CD4-positive, alpha-beta T cell treated with Interferon alpha-2 for 1 hour (primary cell): ENCODE measurements at regions not wholly inside any gene's neighbourhood (a gene's known extent, or its start where the extent isn't known, plus 50 kb on each side); places are given as distances from the start of the nearest gene placed in this dataset.

Experiments used
- DNase-seq, 2 donors: peaks; one replicate each; pipeline ENCODE4 v3.0.0-alpha.2; 2020 to 2022

DNA sequence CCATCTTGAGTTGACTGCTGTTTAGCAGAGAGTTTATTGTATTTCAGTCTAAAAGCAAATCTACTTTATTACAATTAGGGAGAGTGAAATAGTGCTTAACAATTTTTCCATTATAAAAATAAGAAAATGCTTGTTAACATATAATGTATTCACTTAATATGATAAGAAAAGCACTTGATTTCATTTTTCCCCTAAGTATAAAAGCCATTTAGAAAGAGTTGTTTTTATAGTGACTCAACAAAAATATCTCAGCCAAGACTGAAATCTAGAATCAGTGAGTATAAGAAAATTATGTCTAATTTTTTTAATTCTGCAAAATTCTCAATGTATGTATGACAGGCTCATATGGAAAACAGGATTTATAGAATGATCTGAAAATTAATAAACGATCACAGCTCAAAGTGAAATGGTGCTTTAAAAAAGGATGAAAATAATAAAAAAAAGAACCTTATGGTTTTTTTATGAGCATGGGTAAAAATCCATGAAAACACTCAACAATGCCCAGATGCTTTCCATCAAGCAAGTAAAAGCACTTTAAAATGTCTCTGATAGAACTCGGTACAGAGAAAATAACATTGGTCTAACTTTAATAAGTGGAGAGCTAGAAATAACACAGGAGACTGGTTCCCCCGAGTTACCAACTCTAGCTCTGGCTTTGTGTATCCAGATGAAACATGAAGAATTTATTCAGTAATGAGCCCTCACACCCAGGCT, 1057.8 kb upstream of the WWC1 start:
- DNase-seq, result no peak

DNA sequence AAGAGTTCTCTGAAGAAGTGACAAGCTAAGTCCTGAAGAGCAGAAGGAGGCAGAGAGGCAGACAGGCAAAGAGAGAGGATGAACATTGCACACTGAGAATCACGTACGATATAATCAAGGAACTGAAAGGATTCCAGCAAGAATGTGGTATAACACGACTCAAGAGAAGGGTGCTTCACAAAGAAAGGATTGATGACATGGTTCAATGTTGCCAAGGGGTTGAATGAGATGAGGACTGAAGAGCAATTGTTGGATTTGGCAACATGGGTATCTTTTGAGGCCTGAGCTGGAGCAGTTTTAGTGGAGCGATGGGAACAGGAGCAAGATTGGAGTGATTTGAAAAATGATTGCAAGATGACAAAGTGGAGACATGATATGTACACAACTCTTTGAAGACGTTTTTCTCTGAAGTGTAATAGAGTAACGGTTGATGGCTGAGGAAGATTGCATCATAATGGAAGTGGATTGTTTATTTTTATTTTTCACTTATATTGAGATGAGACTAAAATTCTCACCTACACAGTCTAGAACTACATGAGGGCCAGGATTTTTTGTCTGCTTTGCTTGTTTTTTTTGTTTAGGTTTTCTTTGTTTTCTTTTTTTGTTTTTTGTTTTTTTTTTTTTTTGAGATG, 1049.9 kb upstream of the WWC1 start:
- DNase-seq, result no peak

DNA sequence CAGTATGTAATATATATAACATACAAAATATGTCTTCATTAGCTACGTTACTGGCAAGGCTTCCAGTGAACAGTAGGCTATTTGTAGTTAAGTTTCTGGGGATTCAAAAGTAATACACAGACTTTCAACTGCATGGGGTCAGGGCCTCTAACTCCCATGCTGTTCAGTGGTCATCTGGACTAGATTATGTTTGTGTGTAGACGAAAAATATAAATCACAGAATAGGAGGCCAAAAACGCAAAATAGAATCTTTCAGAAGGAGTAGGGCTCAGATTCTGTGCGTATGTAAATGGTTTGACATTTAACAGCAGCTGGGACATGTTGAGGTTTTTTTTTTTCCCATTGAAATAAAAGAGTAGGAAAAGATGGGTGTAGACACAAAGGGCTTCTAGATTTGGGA, 1048.7 kb upstream of the WWC1 start:
- DNase-seq, result no peak

DNA sequence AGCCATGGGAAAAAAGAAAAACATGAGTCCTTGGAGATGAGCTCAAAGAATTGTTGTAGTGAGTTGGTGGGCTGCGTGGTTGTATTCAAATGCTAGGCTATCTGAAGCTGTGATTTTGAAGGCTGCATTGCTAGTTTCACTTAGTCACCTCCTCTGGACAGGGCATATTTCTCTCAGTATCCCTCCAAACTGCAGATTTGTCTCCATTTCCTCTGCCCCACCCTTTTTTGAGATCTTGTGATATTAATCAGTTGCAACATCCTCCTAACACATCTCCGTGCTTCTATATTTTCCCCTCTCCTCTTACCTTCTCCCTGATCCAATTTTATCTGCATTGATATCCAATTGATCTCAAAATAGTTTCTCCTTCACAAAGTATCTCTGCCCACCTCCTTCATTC, 1048.0 kb upstream of the WWC1 start:
- no peak for DNase-seq

DNA sequence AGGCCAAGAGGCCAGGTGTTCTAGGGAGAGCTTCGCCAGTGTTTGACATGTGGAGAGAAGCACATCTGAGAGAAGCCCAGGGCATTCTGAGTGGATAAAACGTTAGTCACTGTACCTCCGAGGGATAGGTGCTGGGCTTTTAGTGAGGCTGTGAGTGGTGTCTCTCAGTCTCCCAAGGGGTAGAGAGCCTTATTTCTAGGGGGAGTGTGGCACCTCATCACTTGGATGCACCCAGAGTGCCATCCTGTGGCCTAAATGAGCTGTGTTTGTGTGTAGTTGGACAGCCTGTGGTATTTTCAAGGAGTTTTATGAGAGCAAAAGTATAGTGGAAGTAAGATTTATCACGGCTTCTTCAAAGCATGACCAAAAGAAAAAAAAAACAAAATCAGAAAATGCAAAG, 1046.9 kb upstream of the WWC1 start:
- no peak for DNase-seq

DNA sequence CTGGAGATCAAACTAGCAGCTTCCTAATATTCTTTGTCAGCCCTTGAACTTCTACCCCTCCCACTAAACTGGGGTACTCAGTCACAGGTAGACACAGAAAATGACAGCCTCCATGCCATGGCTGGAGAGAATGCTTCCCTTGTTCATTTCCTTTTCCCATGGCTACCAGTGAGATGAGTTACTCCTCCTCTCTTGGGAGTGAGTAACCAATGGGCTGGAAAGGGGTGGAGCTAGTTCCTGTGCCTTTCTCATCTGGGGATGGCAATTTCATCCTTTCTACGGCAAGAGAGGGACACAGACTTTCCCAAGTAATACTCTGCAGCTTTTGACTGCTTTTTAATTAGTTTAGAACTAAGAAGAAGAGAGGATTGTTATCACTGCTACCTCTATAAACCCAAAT, 1045.6 kb upstream of the WWC1 start:
- no peak for DNase-seq

DNA sequence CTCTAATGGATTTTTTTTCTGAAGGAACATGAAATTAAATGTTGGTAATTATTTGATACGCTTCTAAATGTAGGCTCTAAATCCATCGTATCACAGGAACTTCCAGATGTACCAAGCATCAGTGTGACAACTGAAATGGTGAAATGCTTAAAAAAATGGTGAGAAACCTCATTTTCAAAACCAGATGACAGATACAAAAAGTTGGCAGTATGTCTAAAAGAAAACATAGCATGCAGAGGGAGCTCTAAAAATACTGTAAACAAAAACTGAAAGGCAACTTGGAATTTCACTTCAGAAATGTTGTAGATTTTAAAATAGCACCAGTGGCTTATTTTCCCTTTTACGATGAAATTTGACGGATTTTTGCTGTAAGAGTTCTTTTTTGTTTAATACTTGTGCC, 1043.6 kb upstream of the WWC1 start:
- DNase-seq, result no peak

DNA sequence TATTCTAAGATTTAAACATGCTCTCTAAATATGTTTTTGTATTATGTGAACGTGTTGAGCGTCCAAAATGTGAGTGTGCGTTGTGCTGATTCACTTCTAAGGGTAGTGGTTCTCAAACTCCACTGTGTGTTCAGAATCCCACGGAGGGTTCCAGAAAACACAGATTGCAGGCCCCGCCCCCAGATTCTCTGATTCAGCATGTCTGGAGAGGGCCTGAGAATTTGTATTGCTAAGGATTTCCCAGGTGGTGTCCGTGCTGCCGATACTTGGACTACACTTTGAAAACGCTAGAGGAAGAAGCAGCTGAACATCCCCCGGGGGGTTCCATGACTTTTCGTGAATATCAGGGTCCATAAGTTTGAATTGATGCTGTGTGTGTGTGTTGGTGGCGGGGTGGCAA, 1043.2 kb upstream of the WWC1 start:
- no peak for DNase-seq

DNA sequence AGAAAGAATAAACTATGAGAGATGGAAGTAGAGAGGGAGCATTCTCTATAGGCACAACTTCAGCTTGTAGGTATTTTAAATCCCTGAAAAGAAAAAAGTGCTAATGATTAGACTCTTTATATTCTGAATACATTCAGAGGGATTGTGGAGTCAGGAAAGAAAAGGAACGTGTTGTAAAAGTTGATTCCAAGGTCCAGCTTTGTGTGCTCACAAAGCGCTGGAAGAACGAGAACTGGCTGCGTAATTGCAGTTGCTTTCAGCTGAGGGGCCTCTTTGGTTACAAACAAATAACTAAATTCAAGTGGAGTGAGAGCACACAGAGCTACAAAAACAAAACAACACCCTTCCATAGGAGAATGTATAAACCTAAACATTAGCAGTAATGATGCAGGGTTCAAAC, 1040.4 kb upstream of the WWC1 start:
- no peak for DNase-seq

DNA sequence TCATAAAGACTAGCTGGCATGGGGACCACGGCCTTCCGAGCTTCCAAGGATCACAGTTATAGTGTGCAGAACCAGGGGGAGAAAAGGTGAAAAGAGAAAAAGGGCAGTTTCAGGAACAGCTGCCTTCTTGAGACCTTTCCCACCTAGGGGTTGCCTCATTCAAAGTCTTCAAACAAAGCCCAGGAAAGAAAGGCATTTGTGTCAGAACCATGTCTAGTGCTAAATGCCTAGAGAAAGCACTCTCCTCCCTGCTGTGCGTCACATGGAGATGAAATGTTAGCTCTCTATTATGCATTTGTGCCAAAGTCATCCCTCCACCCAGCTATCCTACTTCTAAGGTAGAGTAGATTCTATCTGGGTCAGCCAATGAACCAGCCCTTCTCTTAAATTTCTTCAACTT, 1037.3 kb upstream of the WWC1 start:
- no peak for DNase-seq

DNA sequence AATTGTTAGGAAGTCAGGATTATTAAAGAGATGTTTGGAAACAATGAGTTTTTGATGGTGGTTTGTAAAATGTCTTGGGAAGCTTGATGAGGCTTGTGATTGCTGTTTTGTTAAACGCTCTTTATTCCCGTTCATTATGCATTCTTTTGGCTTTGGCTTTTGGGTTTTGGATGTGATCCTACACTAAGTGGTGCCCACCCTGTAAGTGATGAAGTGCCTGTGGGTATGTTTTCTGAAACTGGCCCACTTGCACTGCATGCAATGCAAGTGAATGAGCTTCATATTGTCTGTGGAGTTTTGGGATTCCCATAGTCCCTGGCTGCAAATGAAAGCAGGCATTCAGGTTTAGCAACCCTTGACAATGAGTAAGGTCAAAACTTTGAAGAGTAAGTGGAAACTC, 1035.5 kb upstream of the WWC1 start:
- DNase-seq, result no peak

DNA sequence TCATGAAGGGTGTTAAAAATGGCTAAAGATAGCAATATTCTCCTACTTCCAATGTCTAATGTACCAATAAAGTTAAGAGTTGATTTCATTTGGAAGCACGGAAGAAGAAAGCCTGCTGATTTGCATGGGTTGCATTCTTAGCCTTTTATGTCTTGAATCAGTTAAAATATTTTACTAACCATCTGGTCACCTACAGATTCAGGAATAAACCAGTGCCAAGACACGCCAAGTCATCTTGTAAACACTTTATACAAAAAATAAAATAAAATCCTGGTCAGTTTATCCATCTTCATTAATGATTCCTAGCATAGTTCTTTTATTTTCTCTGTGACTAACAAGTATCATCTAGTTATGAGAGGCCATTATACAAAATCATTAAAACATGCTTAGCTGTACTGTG, 1031.6 kb upstream of the WWC1 start:
- DNase-seq, result no peak

DNA sequence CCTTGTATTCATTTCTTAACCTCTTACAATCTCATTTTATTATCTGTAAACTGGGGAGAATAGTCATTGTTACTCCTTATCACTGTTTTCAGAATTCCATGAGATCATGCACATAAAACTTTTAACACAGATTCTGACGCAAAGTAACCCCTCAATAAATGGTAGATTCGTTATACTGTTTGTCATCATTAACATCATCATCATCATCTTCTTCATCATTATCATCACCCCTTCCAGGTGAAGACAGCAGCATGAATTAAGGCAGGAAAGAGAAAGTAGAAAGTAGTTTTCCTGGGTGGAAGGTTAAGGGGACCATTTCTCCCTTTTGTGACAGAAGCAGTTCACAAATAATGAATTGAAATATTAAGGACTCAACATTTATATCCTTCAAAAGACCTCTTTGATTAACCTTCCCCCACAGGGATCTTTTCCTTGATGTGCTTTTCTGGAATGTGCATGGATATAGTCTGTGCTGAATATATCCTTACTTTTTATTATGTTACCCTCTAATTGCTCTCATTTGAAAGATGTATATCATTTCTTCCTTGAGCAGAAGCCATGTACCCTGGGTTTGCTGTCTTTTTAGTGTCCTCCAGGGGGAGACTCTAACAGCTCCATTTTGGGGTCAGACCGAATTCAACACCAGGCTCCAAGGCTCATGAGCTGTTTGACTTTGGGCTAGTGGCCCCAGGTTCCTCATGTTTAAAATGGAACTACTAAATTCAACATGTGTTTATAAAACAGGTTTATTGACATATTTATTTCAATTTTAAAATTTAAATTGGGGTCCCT, 1029.9 kb upstream of the WWC1 start:
- DNase-seq, result no peak

DNA sequence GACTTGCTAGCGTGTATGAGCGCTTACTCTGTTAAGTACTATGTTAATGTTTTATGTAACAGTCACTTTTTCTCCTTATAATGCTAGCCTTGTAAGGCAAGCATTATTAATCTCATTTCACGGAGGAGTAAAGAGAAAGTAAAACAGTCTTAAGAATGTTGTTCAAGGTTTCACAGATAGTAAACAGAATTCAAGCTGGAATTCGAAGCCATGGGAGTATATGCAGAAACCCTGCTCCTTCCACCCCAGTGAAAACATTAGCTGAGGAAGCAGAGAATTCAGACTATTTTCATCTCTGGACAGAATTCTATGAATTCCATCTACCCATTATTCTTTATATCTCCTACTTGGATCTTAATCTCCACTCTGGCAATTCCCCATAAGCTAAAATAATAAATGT, 1028.3 kb upstream of the WWC1 start:
- DNase-seq, result no peak

DNA sequence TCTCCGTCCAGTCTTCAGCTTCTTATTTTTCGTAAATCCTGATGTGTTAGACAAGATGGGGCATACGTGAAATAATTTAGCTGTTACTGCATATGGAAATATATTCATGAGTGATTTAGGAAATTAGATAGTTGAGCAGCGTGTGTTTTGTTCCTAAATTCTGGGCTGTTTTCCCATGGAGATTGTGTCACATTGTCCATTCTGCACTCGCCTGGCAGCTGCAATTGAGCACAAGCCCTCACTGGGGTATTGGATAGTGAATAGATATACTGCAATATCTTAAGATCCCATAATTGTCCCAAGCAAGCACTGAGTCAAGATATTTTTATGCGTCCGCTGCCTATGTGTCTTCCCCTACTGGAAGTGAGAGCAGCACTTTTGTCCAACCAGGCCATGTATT, 1027.1 kb upstream of the WWC1 start:
- no peak for DNase-seq

DNA sequence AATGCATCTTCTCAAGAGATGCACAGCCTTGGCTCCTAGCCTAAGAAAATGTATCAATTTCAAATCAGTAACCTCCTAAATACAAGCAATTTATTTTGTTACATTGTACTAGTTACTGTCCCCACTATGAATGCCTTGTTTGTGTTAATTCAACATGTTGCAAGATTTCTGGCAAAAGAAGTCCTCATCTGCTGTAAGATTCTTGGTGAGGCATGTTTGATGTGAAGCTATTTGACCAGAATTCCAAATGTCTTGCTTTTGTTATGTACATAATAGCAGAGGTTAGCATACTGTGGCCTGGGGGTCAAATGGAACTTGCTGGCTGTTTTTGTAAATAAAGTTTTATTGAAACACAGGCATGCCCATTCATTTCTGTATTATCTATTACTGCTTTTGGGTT, 1023.1 kb upstream of the WWC1 start:
- no peak for DNase-seq

DNA sequence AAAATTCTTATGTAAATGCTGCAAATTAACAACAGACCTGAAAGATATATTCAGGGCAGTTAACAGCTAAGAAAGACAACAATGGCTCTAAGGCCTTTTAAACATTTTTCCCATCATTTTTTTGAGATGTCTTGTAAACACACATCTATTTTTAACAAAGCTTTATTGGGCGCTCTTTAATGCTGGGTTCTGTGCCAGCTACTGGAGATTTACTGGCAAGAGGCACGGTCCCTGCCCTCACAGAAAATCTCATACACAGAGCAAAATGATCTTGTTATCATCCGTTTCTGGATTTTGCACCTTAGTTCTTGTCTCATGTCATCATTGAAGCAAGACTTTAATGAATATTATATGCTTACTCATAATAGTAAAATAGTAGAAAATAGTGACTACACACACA, 1022.3 kb upstream of the WWC1 start:
- DNase-seq, result no peak

DNA sequence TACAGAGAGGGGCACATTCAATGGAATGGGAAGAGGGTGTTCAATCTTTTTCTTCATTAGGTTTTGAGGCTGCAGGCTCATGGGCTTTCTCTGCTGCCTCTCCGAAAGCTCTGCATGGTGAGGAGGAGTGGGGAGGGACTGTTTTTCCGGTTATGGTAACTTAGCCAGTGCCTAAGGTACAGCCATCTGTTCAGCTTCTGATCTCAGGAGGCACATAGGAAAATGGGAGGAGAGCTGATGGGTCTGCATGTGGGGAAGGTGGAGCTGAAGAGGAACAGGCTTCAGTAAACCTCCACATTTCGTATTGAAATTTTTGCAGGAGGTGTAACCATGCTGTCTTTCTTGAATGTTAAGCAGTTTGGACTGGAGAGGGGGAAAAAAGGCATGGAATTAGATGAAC, 1020.4 kb upstream of the WWC1 start:
- no peak for DNase-seq

DNA sequence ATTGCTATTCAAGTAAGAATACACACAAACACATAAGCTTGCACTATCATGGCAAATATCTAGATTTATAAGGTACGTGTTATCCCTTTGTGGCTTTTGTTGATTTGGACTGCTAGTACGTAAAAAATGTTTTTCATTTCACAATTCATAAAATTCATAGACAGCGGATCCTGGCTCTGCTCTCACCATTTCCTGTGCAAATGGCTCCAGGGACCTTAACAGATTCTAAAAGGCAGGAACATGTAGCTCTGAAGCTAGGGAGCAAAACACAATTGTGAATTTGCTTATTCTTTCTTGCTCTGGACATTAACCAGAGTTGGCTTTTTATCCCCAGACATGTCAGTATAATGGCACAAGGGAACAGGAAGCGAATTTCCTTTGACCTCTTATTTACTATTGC, 1019.9 kb upstream of the WWC1 start:
- DNase-seq, result no peak

DNA sequence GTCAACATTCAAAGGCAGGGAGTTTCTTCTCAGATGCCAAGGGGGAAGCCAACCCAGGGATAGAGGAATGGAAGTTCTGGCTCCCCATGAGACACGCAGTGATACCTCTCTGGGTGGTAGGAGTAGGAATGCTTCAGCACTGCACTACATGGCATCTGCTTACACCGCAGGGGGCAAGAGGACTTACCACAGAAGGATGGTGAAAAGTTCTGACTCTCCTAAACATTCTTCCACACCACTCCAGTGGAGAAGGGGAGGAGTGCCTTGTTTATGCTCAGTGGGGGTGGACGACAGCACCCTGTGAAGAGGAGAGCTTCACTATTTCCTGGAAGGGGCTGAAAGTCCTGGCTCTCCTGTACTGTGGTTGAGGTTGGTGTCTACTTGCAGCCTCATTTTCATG, 1011.3 kb upstream of the WWC1 start:
- DNase-seq, result no peak

DNA sequence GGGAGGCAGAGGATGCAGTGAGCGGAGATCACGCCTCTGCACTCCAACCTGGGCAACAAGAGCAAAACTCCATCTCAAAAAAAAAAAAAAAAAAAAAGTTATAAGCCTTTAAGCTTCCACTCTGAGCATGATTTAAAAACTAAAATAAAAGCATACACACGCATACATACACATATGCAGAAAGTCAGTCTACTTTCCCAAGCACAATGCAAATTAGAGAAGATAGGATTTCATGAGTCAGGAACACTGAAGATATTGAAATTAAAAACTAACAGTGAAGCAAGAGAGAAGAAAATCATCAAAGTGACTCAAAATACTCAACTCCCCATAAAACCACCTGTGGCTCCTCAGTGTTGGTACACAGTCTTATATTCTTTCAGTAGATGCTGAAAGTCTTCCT, 1009.5 kb upstream of the WWC1 start:
- no peak for DNase-seq

DNA sequence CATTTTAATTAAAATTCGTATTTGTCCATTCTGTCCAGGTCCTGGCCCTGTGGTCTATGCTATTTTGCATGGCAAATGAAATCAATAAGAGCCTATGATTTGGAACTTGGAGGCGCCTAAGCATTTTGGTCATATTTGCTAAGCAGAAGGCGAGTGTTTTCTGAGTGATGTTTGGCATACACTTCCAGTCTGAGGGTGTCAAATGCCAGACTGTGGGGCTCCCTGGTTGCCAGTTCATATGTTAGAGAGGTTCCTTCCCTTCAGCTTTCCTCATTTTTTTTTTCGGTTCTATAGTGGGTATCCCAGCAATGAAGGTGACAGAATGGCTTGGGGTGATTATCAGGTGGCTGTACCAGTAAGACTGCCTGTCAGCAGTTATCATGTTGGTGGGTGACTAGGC, 1007.8 kb upstream of the WWC1 start:
- no peak for DNase-seq

DNA sequence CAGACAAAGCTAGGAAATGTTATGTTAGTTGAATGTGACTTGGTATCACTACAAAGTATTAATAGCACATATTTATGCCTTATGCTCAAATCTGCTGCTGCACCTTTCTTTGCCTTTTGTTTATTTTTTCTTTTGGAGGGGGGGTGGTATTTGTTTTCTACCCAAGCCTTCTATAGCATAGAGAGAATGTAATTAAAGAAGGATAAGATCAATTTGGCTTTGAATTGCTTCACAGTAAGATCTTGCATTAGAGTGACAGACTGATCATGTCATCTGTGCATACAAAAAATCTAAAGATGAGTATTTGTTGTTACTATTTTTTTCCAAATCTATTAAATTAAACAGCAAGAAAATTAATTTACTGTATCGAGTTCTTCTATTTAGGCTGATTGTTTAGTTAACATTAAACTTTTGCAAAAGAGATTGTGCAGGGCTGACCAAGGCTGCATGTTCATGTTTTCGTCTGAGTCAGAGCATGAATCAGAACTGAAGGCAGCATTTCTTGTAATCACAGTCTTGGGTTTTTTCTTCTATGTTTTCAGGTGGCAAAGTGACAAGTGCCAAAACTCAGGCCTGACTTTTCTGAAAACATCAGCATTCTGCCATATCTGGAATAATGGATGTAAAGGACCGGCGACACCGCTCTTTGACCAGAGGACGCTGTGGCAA, 1007.1 kb upstream of the WWC1 start:
- no peak for DNase-seq

DNA sequence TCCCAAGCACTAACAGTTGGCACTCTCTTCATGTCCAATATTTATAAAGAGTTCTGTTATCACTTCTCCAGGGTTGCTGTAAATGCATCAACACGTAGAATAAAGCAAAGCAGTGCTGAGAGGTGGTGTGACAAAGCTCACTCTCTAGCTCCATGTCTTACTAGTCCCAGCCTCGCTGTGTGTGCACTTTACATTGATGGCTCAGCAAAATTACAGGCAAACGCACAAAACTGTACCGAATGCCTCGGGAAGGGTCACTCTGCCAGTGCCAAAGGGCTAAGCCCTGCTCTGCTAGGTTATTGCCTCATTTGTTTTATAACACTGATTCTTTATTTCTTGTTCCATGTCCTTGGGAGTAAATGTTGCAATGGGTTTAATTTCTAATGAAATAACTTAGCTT, 1005.9 kb upstream of the WWC1 start:
- DNase-seq, result no peak
